Activated CD4-positive, alpha-beta T cell treated with anti-CD3 and anti-CD28 coated beads, Interleukin-2, amount 10 ng/mL, durations not matched to agents 7 days and 5 days (primary cell): ENCODE measurements at regions not wholly inside any gene's neighbourhood (a gene's known extent, or its start where the extent isn't known, plus 50 kb on each side); places are given as distances from the start of the nearest gene placed in this dataset.

Experiments used
- CTCF ChIA-PET: fragments of 350-600 bp; sonication (Branson Sonifier 250); formaldehyde crosslinking; loops from one replicate; lab custom pipeline; 2021; ENCODE audit warnings: antibody characterized with exemption; lab: Charles Lee
- POLR2A ChIA-PET: fragments of 350-600 bp; sonication (Branson Sonifier 250); formaldehyde crosslinking; loops from one replicate; lab custom pipeline; 2021; ENCODE audit warnings: antibody characterized with exemption; lab: Charles Lee
- DNase-seq: peaks from one replicate; pipeline ENCODE4 v3.0.0-alpha.2; 2020
- H3K27ac Mint-ChIP-seq: one replicate; pipeline ENCODE4 v1.8.0; 2021; ENCODE audit warnings: mild to moderate bottlenecking, moderate library complexity, mixed read lengths
- H3K27me3 Mint-ChIP-seq: one replicate; pipeline ENCODE4 v1.8.0; 2021; ENCODE audit warnings: mixed read lengths
- H3K36me3 Mint-ChIP-seq: one replicate; pipeline ENCODE4 v1.8.0; 2021; ENCODE audit warnings: low read depth, mixed read lengths
- H3K4me1 Mint-ChIP-seq: one replicate; pipeline ENCODE4 v1.8.0; 2021; ENCODE audit warnings: mixed read lengths
- H3K4me3 Mint-ChIP-seq: one replicate; pipeline ENCODE4 v1.8.0; 2021; ENCODE audit warnings: mild to moderate bottlenecking, moderate library complexity, mixed read lengths
- H3K9me3 Mint-ChIP-seq: one replicate; pipeline ENCODE4 v1.8.0; 2021; ENCODE audit warnings: mixed read lengths

- Mint-ChIP-seq H3K36me3 (no peaks in the 10 kb centered on the region), H3K9me3 (no peaks in the 10 kb centered on the region), H3K27ac (no peak overlapping the region), H3K4me1 (no peaks in the 10 kb centered on the region), H3K4me3 (no peak overlapping the region), H3K27me3 (no peaks in the 10 kb centered on the region)
- DNase-seq: no peak
- ChIA-PET POLR2A (no interaction called here), CTCF (no interaction called here)
These were observed 234.9 kb downstream of the FAM170A start for GRCh38 chr5:119864286-119864685.

- CTCF ChIA-PET: no interaction called here
- Mint-ChIP-seq H3K4me3 (no peak overlapping the region), H3K4me1 (no peaks in the 10 kb centered on the region), H3K36me3 (no peaks in the 10 kb centered on the region), H3K9me3 (no peaks in the 10 kb centered on the region), H3K27me3 (no peaks in the 10 kb centered on the region), H3K27ac (no peak overlapping the region)
- DNase-seq: no peak
- POLR2A ChIA-PET: no interaction called here
These were observed 244.3 kb downstream of the FAM170A start for GRCh38 chr5:119873611-119874010.

GRCh38 chr5:119876522-119876921, 247.2 kb downstream of the FAM170A start:
- H3K27me3 Mint-ChIP-seq: no peaks in the 10 kb centered on the region
- POLR2A ChIA-PET: no interaction called here
- H3K36me3 Mint-ChIP-seq: no peaks in the 10 kb centered on the region
- CTCF ChIA-PET: interaction anchor here (1.2 kb wide), 1 partner anchor 18 kb away, joined by 3 read pairs; no protein-coding TSS in a partner anchor
- no peak for DNase-seq
- H3K27ac Mint-ChIP-seq: no peak overlapping the region
- no peak overlapping the region for H3K4me3 Mint-ChIP-seq
- H3K9me3 Mint-ChIP-seq: no peaks in the 10 kb centered on the region
- H3K4me1 Mint-ChIP-seq: no peaks in the 10 kb centered on the region

GRCh38 chr5:119878712-119879111, 249.4 kb downstream of the FAM170A start:
- H3K9me3 Mint-ChIP-seq: no peaks in the 10 kb centered on the region
- no peaks in the 10 kb centered on the region for H3K36me3 Mint-ChIP-seq
- DNase-seq: no peak
- no peaks in the 10 kb centered on the region for H3K4me1 Mint-ChIP-seq
- ChIA-PET CTCF (no interaction called here), POLR2A (no interaction called here)
- H3K27me3 Mint-ChIP-seq: no peaks in the 10 kb centered on the region
- H3K4me3 Mint-ChIP-seq: no peak overlapping the region
- H3K27ac Mint-ChIP-seq: no peak overlapping the region

- no peaks in the 10 kb centered on the region for H3K9me3 Mint-ChIP-seq
- POLR2A ChIA-PET: no interaction called here
- DNase-seq: no peak
- H3K27me3 Mint-ChIP-seq: no peaks in the 10 kb centered on the region
- H3K4me1 Mint-ChIP-seq: no peaks in the 10 kb centered on the region
- H3K27ac Mint-ChIP-seq: no peak overlapping the region
- no peak overlapping the region for H3K4me3 Mint-ChIP-seq
- no peaks in the 10 kb centered on the region for H3K36me3 Mint-ChIP-seq
- CTCF ChIA-PET: no interaction called here
These were observed 250.1 kb downstream of the FAM170A start for GRCh38 chr5:119879446-119879845.

GRCh38 chr5:119895066-119895465, 265.7 kb downstream of the FAM170A start:
- Mint-ChIP-seq H3K4me1 (no peaks in the 10 kb centered on the region), H3K27ac (no peak overlapping the region), H3K36me3 (no peaks in the 10 kb centered on the region), H3K4me3 (no peak overlapping the region), H3K27me3 (no peaks in the 10 kb centered on the region), H3K9me3 (no peaks in the 10 kb centered on the region)
- ChIA-PET CTCF (interaction anchor here (1.7 kb wide), 1 partner anchor 18 kb away, joined by 3 read pairs; no protein-coding TSS in a partner anchor), POLR2A (no interaction called here)
- no peak for DNase-seq

GRCh38 chr5:119896826-119897536, 267.6 kb downstream of the FAM170A start:
- ChIA-PET POLR2A (no interaction called here), CTCF (no interaction called here)
- no peak overlapping the region for H3K4me3 Mint-ChIP-seq
- no peaks in the 10 kb centered on the region for H3K27me3 Mint-ChIP-seq
- no peak overlapping the region for H3K27ac Mint-ChIP-seq
- H3K36me3 Mint-ChIP-seq: no peaks in the 10 kb centered on the region
- no peaks in the 10 kb centered on the region for H3K9me3 Mint-ChIP-seq
- H3K4me1 Mint-ChIP-seq: no peaks in the 10 kb centered on the region
- DNase-seq: no peak

- Mint-ChIP-seq H3K9me3 (no peaks in the 10 kb centered on the region), H3K4me3 (no peak overlapping the region), H3K27me3 (no peaks in the 10 kb centered on the region), H3K4me1 (no peaks in the 10 kb centered on the region), H3K27ac (no peak overlapping the region), H3K36me3 (no peaks in the 10 kb centered on the region)
- no peak for DNase-seq
- ChIA-PET CTCF (no interaction called here), POLR2A (no interaction called here)
These were observed 268.4 kb downstream of the FAM170A start for GRCh38 chr5:119897537-119898370.

- H3K4me3 Mint-ChIP-seq: no peak overlapping the region
- DNase-seq: no peak
- H3K27me3 Mint-ChIP-seq: no peaks in the 10 kb centered on the region
- ChIA-PET CTCF (no interaction called here), POLR2A (no interaction called here)
- H3K9me3 Mint-ChIP-seq: no peaks in the 10 kb centered on the region
- H3K27ac Mint-ChIP-seq: no peak overlapping the region
- no peaks in the 10 kb centered on the region for H3K4me1 Mint-ChIP-seq
- H3K36me3 Mint-ChIP-seq: no peaks in the 10 kb centered on the region
These were observed 270.6 kb downstream of the FAM170A start for GRCh38 chr5:119899981-119900380.

GRCh38 chr5:119902593-119902992, 273.2 kb downstream of the FAM170A start:
- ChIA-PET POLR2A (no interaction called here), CTCF (interaction anchor here (0.7 kb wide), 1 partner anchor 25 kb away, joined by 3 read pairs; no protein-coding TSS in a partner anchor)
- Mint-ChIP-seq H3K27me3 (no peaks in the 10 kb centered on the region), H3K9me3 (peaks cover 2% of the 10 kb centered on the region), H3K27ac (no peak overlapping the region), H3K36me3 (no peaks in the 10 kb centered on the region), H3K4me1 (no peaks in the 10 kb centered on the region), H3K4me3 (no peak overlapping the region)
- no peak for DNase-seq

GRCh38 chr5:119913425-119913824, 284.1 kb downstream of the FAM170A start:
- Mint-ChIP-seq H3K27me3 (no peaks in the 10 kb centered on the region), H3K4me3 (no peak overlapping the region), H3K36me3 (no peaks in the 10 kb centered on the region), H3K27ac (no peak overlapping the region), H3K9me3 (no peaks in the 10 kb centered on the region), H3K4me1 (no peaks in the 10 kb centered on the region)
- ChIA-PET POLR2A (no interaction called here), CTCF (no interaction called here)
- DNase-seq: no peak

- Mint-ChIP-seq H3K9me3 (no peaks in the 10 kb centered on the region), H3K4me3 (no peak overlapping the region), H3K4me1 (no peaks in the 10 kb centered on the region), H3K36me3 (no peaks in the 10 kb centered on the region), H3K27me3 (no peaks in the 10 kb centered on the region), H3K27ac (no peak overlapping the region)
- CTCF ChIA-PET: no interaction called here
- no peak for DNase-seq
- POLR2A ChIA-PET: no interaction called here
These were observed 289.9 kb downstream of the FAM170A start for GRCh38 chr5:119919279-119919678.

- ChIA-PET POLR2A (no interaction called here), CTCF (interaction anchor here (0.6 kb wide), 1 partner anchor 413 kb away, joined by 4 read pairs; no protein-coding TSS in a partner anchor)
- no peak for DNase-seq
- Mint-ChIP-seq H3K27me3 (no peaks in the 10 kb centered on the region), H3K9me3 (no peaks in the 10 kb centered on the region), H3K4me3 (no peak overlapping the region), H3K36me3 (no peaks in the 10 kb centered on the region), H3K4me1 (no peaks in the 10 kb centered on the region), H3K27ac (no peak overlapping the region)
These were observed 296.9 kb downstream of the FAM170A start for GRCh38 chr5:119926301-119926700.
